Nephron progenitor cell (in vitro differentiated cells): ENCODE measurements at regions not wholly inside any gene's neighbourhood (a gene's known extent, or its start where the extent isn't known, plus 50 kb on each side); places are given as distances from the start of the nearest gene placed in this dataset.
A peak's percentile ranks its signal among the peaks of the same experiment; 100 is the strongest.

Experiments used
- DNase-seq: peaks from one replicate; pipeline ENCODE4 v3.0.0; 2021
- H3K27ac Mint-ChIP-seq: 2 replicates; pipeline ENCODE4 v1.8.0; 2021; ENCODE audit warnings: mild to moderate bottlenecking, moderate library complexity, mixed read lengths
- H3K27me3 Mint-ChIP-seq: 2 replicates; pipeline ENCODE4 v1.8.0; 2021; ENCODE audit warnings: mild to moderate bottlenecking, low read depth, mixed read lengths; ENCODE audit not compliant: poor library complexity
- H3K36me3 Mint-ChIP-seq: 2 replicates; pipeline ENCODE4 v1.8.0; 2021; ENCODE audit warnings: low read depth, mixed read lengths
- H3K4me1 Mint-ChIP-seq: 2 replicates; pipeline ENCODE4 v1.8.0; 2021; ENCODE audit warnings: mixed read lengths
- H3K4me3 Mint-ChIP-seq: 2 replicates; pipeline ENCODE4 v1.8.0; 2021; ENCODE audit warnings: mild to moderate bottlenecking, moderate library complexity, mixed read lengths
- H3K9me3 Mint-ChIP-seq: 2 replicates; pipeline ENCODE4 v1.8.0; 2021; ENCODE audit warnings: mild to moderate bottlenecking, moderate library complexity, mixed read lengths
- TF ChIP-seq, protein P1 (sequence below): fragments of 200-600 bp; sonication (generic); IDR thresholded peaks from 2 replicates; pipeline ENCODE4 v1.5.0; 2021; ENCODE audit warnings: antibody characterized with exemption

DNA sequence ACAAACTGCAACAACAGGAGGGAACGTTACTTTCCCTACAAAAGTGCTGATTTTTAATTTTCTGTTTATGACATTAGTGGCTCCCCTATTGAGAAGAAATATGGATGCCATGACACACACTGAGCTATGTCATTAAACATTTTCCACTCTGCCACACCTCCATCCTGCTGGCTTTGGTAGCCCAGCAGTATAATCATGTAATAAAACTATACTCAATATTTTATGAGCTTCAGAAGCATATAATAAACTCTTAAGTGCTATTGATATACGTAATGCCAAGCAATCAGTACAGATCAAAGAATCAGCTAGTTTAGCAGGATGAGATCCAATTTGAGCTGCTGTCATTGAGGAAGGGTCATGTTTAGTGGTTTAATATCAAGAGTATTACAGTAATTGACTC lies 141.3 kb upstream of the LRRC7 start:
- no peaks in the 10 kb centered on the region for H3K9me3 Mint-ChIP-seq
- TF ChIP-seq, protein P1, sequence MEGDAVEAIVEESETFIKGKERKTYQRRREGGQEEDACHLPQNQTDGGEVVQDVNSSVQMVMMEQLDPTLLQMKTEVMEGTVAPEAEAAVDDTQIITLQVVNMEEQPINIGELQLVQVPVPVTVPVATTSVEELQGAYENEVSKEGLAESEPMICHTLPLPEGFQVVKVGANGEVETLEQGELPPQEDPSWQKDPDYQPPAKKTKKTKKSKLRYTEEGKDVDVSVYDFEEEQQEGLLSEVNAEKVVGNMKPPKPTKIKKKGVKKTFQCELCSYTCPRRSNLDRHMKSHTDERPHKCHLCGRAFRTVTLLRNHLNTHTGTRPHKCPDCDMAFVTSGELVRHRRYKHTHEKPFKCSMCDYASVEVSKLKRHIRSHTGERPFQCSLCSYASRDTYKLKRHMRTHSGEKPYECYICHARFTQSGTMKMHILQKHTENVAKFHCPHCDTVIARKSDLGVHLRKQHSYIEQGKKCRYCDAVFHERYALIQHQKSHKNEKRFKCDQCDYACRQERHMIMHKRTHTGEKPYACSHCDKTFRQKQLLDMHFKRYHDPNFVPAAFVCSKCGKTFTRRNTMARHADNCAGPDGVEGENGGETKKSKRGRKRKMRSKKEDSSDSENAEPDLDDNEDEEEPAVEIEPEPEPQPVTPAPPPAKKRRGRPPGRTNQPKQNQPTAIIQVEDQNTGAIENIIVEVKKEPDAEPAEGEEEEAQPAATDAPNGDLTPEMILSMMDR = no peak
- H3K27me3 Mint-ChIP-seq = no peaks in the 10 kb centered on the region
- peaks cover 27% of the 10 kb centered on the region for H3K4me1 Mint-ChIP-seq
- no peaks in the 10 kb centered on the region for H3K36me3 Mint-ChIP-seq
- H3K27ac Mint-ChIP-seq = no peak overlapping the region
- no peak overlapping the region for H3K4me3 Mint-ChIP-seq
- DNase-seq = no peak

DNA sequence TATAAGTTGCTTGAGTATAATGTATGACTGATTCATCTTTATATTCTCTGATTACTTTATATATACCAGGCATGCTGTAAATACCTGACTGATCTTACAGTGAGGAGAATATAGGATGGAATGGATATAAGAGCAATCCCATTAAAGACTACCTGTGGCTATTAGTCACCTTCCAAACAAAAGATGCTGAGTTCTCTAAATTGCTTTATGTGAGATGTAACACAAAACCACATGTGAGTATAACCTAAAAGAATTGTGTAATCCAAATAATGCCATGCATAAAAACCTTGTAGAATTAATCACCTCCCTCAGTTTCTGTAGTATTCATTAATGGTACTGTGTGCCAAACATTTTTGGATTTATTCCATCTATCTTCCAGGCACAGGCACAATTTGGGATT lies 134.6 kb upstream of the LRRC7 start:
- DNase-seq = no peak
- Mint-ChIP-seq H3K27me3 (peaks cover 5% of the 10 kb centered on the region), H3K9me3 (no peaks in the 10 kb centered on the region), H3K27ac (no peak overlapping the region), H3K4me1 (peaks cover 48% of the 10 kb centered on the region), H3K36me3 (no peaks in the 10 kb centered on the region), H3K4me3 (no peak overlapping the region)
- TF ChIP-seq, protein P1 = no peak

DNA sequence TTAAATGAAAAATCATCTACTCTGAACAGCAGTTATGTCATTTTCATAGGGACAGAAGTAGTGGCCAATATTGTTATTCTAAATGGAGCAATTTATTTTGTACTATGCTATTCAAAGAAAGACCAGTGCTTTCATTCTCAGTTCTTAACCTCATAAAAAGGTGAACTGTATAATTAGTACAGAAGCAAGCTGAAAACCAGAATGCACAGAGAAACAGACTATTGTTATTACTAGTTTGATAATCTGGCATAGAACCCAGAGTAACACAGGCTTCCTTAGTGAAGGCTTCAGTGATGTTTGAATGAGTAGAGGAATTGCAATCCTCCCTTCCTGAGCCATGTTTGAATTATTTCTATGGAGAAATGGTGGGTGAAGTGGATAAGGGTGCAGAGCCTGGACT lies 131.6 kb upstream of the LRRC7 start:
- TF ChIP-seq, protein P1 = no peak
- no peak for DNase-seq
- H3K4me3 Mint-ChIP-seq = no peak overlapping the region
- no peaks in the 10 kb centered on the region for H3K9me3 Mint-ChIP-seq
- H3K27me3 Mint-ChIP-seq = peaks cover 5% of the 10 kb centered on the region
- H3K4me1 Mint-ChIP-seq = peaks cover 48% of the 10 kb centered on the region
- H3K36me3 Mint-ChIP-seq = no peaks in the 10 kb centered on the region
- no peak overlapping the region for H3K27ac Mint-ChIP-seq

DNA sequence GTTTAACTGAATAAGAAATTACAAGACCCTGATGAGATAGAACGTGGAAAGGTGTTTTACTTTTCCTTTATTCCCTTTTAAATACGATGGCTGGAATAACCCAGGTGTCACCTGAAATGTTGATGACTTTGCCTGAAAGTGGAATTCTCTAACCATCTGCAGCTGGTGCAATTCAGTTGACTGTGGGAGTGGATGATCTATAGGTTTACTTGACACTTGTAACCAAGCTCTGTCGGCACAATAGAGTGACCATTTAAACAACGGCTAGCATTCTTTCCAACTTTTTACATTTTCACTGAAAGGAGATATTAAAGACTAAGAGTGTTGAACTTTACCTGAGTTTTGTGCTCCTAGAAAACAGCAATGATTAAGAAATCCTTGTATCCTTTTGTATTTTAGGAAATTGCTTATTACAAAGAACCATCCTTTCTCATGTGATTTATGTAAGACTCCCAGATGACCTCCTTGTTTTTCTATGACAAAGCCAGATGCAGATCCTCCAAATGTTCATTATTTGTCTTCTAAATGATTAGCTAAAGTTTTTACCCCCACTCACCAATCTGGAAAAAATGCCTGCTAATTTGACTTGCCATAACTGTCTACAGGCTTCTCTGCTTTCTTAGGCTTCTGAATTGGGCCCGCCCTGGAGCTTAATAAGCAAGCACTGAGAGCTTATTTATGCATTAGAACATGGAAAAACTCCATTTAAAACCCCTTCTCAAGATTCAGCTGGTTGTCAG lies 129.5 kb upstream of the LRRC7 start:
- no peak for DNase-seq
- Mint-ChIP-seq H3K9me3 (no peaks in the 10 kb centered on the region), H3K36me3 (no peaks in the 10 kb centered on the region), H3K27ac (peak overlapping the region; percentile 92), H3K4me1 (peaks cover 43% of the 10 kb centered on the region), H3K4me3 (peak overlapping the region; percentile 26), H3K27me3 (peaks cover 5% of the 10 kb centered on the region)
- TF ChIP-seq, protein P1 = no peak

DNA sequence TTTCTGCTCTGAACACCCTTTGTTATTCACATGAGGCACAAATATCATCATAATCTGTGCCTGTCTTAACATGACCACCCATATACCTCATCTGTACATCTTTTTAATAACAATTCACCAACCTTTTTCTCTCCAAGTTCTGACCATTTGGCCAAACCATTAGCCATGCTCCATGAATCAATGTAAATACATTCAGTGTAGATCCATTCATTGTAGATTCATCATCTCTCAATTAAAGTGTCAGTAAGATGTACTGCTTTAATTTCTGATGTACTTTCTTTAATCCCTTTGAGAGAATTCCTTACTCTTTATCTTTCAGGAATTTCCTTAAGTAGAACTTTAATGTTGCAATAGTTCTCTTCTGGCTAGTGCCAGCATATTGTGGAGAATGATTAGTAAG lies 126.2 kb upstream of the LRRC7 start:
- peaks cover 42% of the 10 kb centered on the region for H3K4me1 Mint-ChIP-seq
- no peak overlapping the region for H3K27ac Mint-ChIP-seq
- no peak overlapping the region for H3K4me3 Mint-ChIP-seq

More for the DNA sequence above, 126.2 kb upstream of the LRRC7 start:
- DNase-seq = no peak
- TF ChIP-seq, protein P1 = no peak
- H3K27me3 Mint-ChIP-seq = peaks cover 4% of the 10 kb centered on the region
- H3K9me3 Mint-ChIP-seq = peaks cover 9% of the 10 kb centered on the region
- H3K36me3 Mint-ChIP-seq = no peaks in the 10 kb centered on the region
